ENCODE measurements at regions not wholly inside any gene's neighbourhood (a gene's known extent, or its start where the extent isn't known, plus 50 kb on each side); places are given as distances from the start of the nearest gene placed in this dataset.
A peak's percentile ranks its signal among the peaks of the same experiment; 100 is the strongest.

- no peak for DNase-seq (ENCODE audit: low read depth)
- TF ChIP-seq CTCF (IDR thresholded peaks at IDR 0.05; ENCODE audit: insufficient read depth, low read depth, low read length) = no peak
- H3K4me3 ChIP-seq (ENCODE audit: low read depth, low read length) = no peak overlapping the region
Measured at GRCh38 chr12:94788298-94788697, 137.9 kb upstream of the TMCC3 start.

GRCh38 chr12:94786906-94787305, 136.5 kb upstream of the TMCC3 start:
- H3K4me3 ChIP-seq (ENCODE audit: low read depth, low read length) = no peak overlapping the region
- DNase-seq (ENCODE audit: low read depth) = no peak
- TF ChIP-seq CTCF (IDR thresholded peaks at IDR 0.05; ENCODE audit: insufficient read depth, low read depth, low read length) = no peak

- no peak overlapping the region for H3K4me3 ChIP-seq (ENCODE audit: low read depth, low read length)
- DNase-seq (ENCODE audit: low read depth) = peak; percentile 85
- no peak for TF ChIP-seq CTCF (IDR thresholded peaks at IDR 0.05; ENCODE audit: insufficient read depth, low read depth, low read length)
Measured at GRCh38 chr12:94783862-94784261, 133.5 kb upstream of the TMCC3 start.

GRCh38 chr12:94783343-94783742, 133.0 kb upstream of the TMCC3 start:
- no peak for TF ChIP-seq CTCF (IDR thresholded peaks at IDR 0.05; ENCODE audit: insufficient read depth, low read depth, low read length)
- no peak overlapping the region for H3K4me3 ChIP-seq (ENCODE audit: low read depth, low read length)
- DNase-seq (ENCODE audit: low read depth) = no peak

- no peak for DNase-seq (ENCODE audit: low read depth)
- no peak overlapping the region for H3K4me3 ChIP-seq (ENCODE audit: low read depth, low read length)
- no peak for TF ChIP-seq CTCF (IDR thresholded peaks at IDR 0.05; ENCODE audit: insufficient read depth, low read depth, low read length)
Measured at GRCh38 chr12:94781835-94782234, 131.5 kb upstream of the TMCC3 start.

GRCh38 chr12:94779485-94779884, 129.1 kb upstream of the TMCC3 start:
- TF ChIP-seq CTCF (IDR thresholded peaks at IDR 0.05; ENCODE audit: insufficient read depth, low read depth, low read length) = no peak
- DNase-seq (ENCODE audit: low read depth) = peak; percentile 91

GRCh38 chr12:94777936-94778335, 127.6 kb upstream of the TMCC3 start:
- DNase-seq (ENCODE audit: low read depth) = no peak
- no peak overlapping the region for H3K4me3 ChIP-seq (ENCODE audit: low read depth, low read length)
- TF ChIP-seq CTCF (IDR thresholded peaks at IDR 0.05; ENCODE audit: insufficient read depth, low read depth, low read length) = no peak

More at GRCh38 chr12:94779485-94779884, 129.1 kb upstream of the TMCC3 start:
- H3K4me3 ChIP-seq (ENCODE audit: low read depth, low read length) = no peak overlapping the region
